ENCODE measurements at regions not wholly inside any gene's neighbourhood (a gene's known extent, or its start where the extent isn't known, plus 50 kb on each side); places are given as distances from the start of the nearest gene placed in this dataset.

- Histone ChIP-seq H3K79me1 (ENCODE audit: insufficient read depth, low read depth, low read length, poor library complexity, severe bottlenecking) (no peaks in the 10 kb centered on the region), H4K5ac (ENCODE audit: insufficient read length, low read depth, low read length) (no peak overlapping the region), H3K23me2 (ENCODE audit: insufficient read length, low read depth, low read length, poor library complexity, severe bottlenecking) (no peaks in the 10 kb centered on the region), H2AK5ac (ENCODE audit: insufficient read length, low read length) (no peak overlapping the region), H3K18ac (ENCODE audit: insufficient read length, low read depth, low read length) (no peak overlapping the region), H3K9me3 (ENCODE audit: control insufficient read depth, low read depth, low read length) (no peaks in the 10 kb centered on the region), H3K4me2 (ENCODE audit: insufficient read depth, insufficient read length, low read length) (no peak overlapping the region), H3K9ac (ENCODE audit: extremely low read depth, insufficient read length, low read length) (no peak overlapping the region), H3K4ac (ENCODE audit: low read depth, low read length) (no peak overlapping the region), H4K8ac (replicated peaks; ENCODE audit: insufficient read length, low read depth, low read length) (no peak overlapping the region), H3K79me2 (ENCODE audit: insufficient read depth, low read length) (no peaks in the 10 kb centered on the region), H3K23ac (ENCODE audit: insufficient read length, low read depth, low read length) (no peak overlapping the region), H3K27me3 (ENCODE audit: insufficient read depth, low read length) (no peaks in the 10 kb centered on the region), H3K27ac (ENCODE audit: insufficient read length, low read depth, low read length) (no peak overlapping the region), H3K14ac (ENCODE audit: insufficient read depth, low read length) (no peak overlapping the region), H3K4me1 (ENCODE audit: insufficient read depth, low read length) (no peaks in the 10 kb centered on the region), H2BK5ac (ENCODE audit: insufficient read length, low read length) (no peak overlapping the region), H4K20me1 (ENCODE audit: control insufficient read depth, insufficient read depth, insufficient read length) (no peaks in the 10 kb centered on the region), H2BK12ac (ENCODE audit: insufficient read length, low read depth, low read length) (no peak overlapping the region), H2BK120ac (ENCODE audit: low read depth, low read length, poor library complexity, severe bottlenecking) (no peak overlapping the region), H3T11ph (ENCODE audit: low read length) (no peak overlapping the region), H2BK20ac (ENCODE audit: low read depth, low read length, poor library complexity, severe bottlenecking) (no peak overlapping the region), H2AFZ (ENCODE audit: low read length) (no peak overlapping the region), H3K56ac (ENCODE audit: insufficient read length, low read depth, low read length) (no peak overlapping the region), H2BK15ac (ENCODE audit: low read depth, low read length) (no peak overlapping the region), H4K91ac (ENCODE audit: insufficient read length, low read depth, low read length) (no peak overlapping the region)
- Mint-ChIP-seq H3K4me1 (no peaks in the 10 kb centered on the region), H3K36me3 (ENCODE audit: insufficient read depth in 1 of 3, low read depth in 3 of 3) (peaks cover 15 to 46% (median 26%) of the 10 kb centered on the region in 3 experiments), H3K27me3 (ENCODE audit: low read depth) (no peaks in the 10 kb centered on the region), H3K27ac (no peak overlapping the region), H3K9me3 (peaks cover 24 to 33% of the 10 kb centered on the region in 2 experiments), H3K4me3 (no peak overlapping the region)
- TF ChIP-seq CTCF (conservative IDR thresholded peaks at IDR 0.05), result no peak
- WGBS (ENCODE audit: extremely low coverage, insufficient read length, low lambda C conversion rate), result no CpG with 5 or more reads among the region's 1 CpG
- DNase-seq, result no peak
Observed at GRCh38 chr11:37957717-37958116, 1359.7 kb upstream of the RAG2 start.
